Subcutaneous abdominal adipose tissue (tissue), 5 donors: ENCODE measurements at regions not wholly inside any gene's neighbourhood (a gene's known extent, or its start where the extent isn't known, plus 50 kb on each side); places are given as distances from the start of the nearest gene placed in this dataset.
A peak's percentile ranks its signal among the peaks of the same experiment; 100 is the strongest.

ENCODE experiments used
- H3K27ac ChIP-seq: one replicate; pipeline ENCODE4 v1.7.0; 2013; ENCODE audit warnings: low read depth, mild to moderate bottlenecking, inconsistent platforms, low read length, moderate library complexity
- H3K27me3 ChIP-seq, 5 donors: one replicate each; pipeline ENCODE4 v1.7.0; 2013; ENCODE audit warnings: low read length in 5 of 5, inconsistent platforms in 1 of 5; ENCODE audit not compliant: control insufficient read depth in 5 of 5, insufficient read depth in 4 of 5
- H3K36me3 ChIP-seq, 5 donors: one replicate each; pipeline ENCODE4 v1.7.0; 2013; ENCODE audit warnings: low read length in 5 of 5; ENCODE audit not compliant: control insufficient read depth in 5 of 5, insufficient read depth in 5 of 5
- H3K4me1 ChIP-seq, 5 donors: one replicate each; pipeline ENCODE4 v1.7.0; 2013; ENCODE audit warnings: low read length in 5 of 5, mild to moderate bottlenecking in 3 of 5, moderate library complexity in 1 of 5; ENCODE audit not compliant: control insufficient read depth in 5 of 5, insufficient read depth in 5 of 5
- H3K4me3 ChIP-seq, 5 donors: one replicate each; pipeline ENCODE4 v1.7.0; 2013; ENCODE audit warnings: low read length in 5 of 5, low read depth in 1 of 5
- H3K9ac ChIP-seq, 5 donors: one replicate each; pipeline ENCODE4 v1.7.0; 2013; ENCODE audit warnings: low read length in 5 of 5, mild to moderate bottlenecking in 4 of 5, moderate library complexity in 3 of 5
- H3K9me3 ChIP-seq, 5 donors: one replicate each; pipeline ENCODE4 v1.7.0; 2013; ENCODE audit warnings: low read length in 5 of 5; ENCODE audit not compliant: control insufficient read depth in 5 of 5
- donor health status: healthy.
- donor health status: healthy.
- donor health status: healthy.
- donor health status: healthy.
- donor health status: healthy.

DNA sequence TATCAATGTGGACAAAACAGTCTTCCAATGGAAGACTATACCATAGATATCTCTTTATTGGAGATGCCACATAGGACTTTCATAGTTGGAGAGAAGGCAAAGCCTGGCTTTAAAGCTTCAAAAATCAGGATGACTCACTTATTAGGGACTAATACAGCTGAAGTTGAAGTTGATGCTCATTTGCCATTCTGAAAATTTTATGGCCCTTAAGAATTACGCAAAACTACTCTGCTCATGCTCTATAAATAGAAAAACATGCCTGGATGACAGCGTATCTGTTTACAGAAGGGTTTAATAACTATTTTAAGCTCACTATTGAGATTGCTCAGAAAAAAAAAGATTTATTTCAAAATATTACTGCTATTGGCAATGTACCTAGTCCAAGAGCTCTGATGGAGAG, 155.5 kb upstream of the DST start:
- H3K4me1 ChIP-seq: peaks cover 2 to 61% (median 40%) of the 10 kb centered on the region in 5 donors
- H3K27ac ChIP-seq: peak overlapping the region; percentile 85
- H3K36me3 ChIP-seq: no peaks in the 10 kb centered on the region
- no peaks in the 10 kb centered on the region for H3K27me3 ChIP-seq
- H3K9me3 ChIP-seq: no peaks in the 10 kb centered on the region
- H3K4me3 ChIP-seq: no peak overlapping the region
- H3K9ac ChIP-seq: no peak overlapping the region

DNA sequence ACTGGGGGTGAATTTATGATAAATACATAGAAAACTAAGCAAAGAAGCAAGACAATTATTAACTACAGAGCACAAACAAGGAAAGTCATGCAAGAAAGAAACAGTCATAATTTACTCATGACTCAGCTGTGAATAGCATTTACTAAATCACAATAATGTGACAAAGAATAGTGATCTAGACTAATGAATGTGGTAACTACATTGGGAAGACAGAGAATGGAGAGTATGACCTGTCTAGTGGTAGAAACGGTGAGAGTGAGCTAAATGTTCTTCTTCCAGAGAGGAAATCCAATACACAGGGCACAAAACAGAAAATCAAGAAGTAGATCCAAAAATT, 153.5 kb upstream of the DST start:
- H3K4me1 ChIP-seq: peaks cover 0 to 51% (median 32%) of the 10 kb centered on the region in 5 donors
- H3K27me3 ChIP-seq: no peaks in the 10 kb centered on the region
- no peaks in the 10 kb centered on the region for H3K9me3 ChIP-seq
- H3K4me3 ChIP-seq: no peak overlapping the region
- H3K27ac ChIP-seq: peak overlapping the region; percentile 70
- H3K9ac ChIP-seq: no peak overlapping the region
- H3K36me3 ChIP-seq: no peaks in the 10 kb centered on the region

DNA sequence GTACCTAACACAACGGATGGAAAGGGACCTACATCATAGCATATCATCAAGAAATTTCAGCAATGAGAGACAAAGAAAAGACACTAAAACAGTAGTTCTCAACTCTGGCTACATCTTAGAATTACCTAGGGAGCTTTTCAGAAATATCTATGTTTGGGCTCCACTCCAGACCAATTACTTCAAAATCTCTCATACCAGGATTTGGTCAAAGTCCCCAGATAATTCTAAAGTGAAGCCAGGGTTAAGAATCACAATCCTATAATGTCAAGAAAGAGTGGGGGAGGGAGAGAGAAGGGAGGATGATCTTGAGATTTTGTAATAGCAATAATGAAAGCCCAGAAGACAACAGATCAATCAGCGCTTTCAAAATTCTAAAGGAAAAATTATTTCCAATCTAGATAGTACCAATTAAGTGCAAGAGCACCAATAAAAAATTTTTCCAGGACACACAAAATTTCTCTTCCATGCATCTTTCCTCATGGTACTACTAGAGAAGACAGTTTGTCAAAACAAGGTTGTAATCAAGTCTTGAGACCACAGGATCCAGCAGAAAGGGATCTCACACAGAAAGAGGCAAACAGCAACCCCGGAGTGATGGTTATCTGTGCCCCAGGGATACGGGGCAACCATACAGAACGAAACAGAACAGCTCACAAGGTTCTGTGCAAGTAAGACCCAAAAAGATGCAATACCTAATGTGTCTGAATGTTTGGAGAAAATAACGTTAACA, 152.9 kb upstream of the DST start:
- Histone ChIP-seq H3K9me3 (no peaks in the 10 kb centered on the region), H3K4me3 (no peak overlapping the region), H3K4me1 (peaks cover 0 to 51% (median 32%) of the 10 kb centered on the region in 5 donors), H3K36me3 (no peaks in the 10 kb centered on the region), H3K9ac (no peak overlapping the region), H3K27me3 (no peaks in the 10 kb centered on the region), H3K27ac (peak overlapping the region; percentile 70)

DNA sequence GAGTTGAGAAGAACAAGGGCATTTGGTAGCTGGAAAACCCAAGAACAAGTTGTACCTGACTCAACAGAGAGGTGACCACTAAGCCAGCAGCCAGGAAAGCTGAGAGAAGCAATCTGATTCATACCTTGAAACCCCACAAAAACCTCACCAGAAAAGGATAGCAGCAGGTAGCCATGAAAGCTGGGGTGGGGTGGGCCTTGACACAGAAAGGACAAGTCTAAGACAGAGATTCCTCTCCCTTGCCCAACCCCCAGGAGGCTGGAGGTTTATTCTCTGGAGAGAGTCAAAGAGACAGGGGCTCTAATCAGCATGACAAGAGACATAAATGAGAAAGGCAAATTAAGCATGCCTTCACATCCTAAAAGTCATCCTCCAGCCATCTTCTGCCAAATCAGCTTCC, 151.7 kb upstream of the DST start:
- Histone ChIP-seq H3K36me3 (no peaks in the 10 kb centered on the region), H3K4me3 (no peak overlapping the region), H3K27ac (peak overlapping the region; percentile 48), H3K4me1 (peaks cover 0 to 57% (median 43%) of the 10 kb centered on the region in 5 donors), H3K27me3 (no peaks in the 10 kb centered on the region), H3K9ac (no peak overlapping the region), H3K9me3 (no peaks in the 10 kb centered on the region)

DNA sequence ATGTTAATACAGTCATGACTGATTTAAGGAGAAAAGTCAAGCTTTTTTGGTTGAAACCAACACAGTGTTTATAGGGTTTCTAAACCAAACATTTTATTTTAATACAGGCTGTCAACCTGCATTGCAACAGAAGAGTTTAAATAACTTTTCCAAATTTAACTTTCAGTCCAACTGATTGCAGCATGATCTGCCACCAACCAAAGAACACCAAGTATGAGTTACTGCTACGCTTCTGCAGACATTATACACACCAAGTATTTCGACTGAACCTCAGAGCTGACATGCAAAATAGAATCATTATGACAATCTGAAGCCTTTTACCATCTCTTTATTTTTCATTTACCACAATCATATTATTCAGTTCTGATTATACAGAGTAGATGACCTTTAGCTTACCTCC, 151.2 kb upstream of the DST start:
- H3K9me3 ChIP-seq: no peaks in the 10 kb centered on the region
- H3K9ac ChIP-seq: no peak overlapping the region
- H3K4me3 ChIP-seq: no peak overlapping the region
- H3K27me3 ChIP-seq: no peaks in the 10 kb centered on the region
- peak overlapping the region; percentile 48 for H3K27ac ChIP-seq
- H3K36me3 ChIP-seq: no peaks in the 10 kb centered on the region
- H3K4me1 ChIP-seq: peaks cover 0 to 56% (median 43%) of the 10 kb centered on the region in 5 donors

DNA sequence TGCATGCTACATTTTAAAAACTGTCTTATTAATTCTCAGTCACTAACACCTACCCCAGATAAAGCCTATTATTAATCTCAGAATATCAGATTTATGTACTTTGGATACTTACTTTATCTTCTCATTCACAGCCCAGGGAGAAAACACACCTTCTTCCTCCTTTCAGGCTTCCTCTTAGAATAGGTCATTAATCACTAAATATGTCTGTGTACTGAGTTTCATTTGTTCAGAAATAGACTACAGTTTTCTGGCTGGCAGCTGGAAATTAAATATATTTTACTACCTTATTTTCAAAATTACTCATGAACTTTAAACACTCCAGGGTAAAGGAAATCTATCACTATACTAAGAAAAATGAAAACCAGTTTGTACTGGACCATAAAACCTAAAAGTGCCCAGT, 147.7 kb upstream of the DST start:
- no peaks in the 10 kb centered on the region for H3K27me3 ChIP-seq
- H3K27ac ChIP-seq: peak overlapping the region; percentile 12
- peaks cover 0 to 35% (median 22%) of the 10 kb centered on the region in 5 donors for H3K4me1 ChIP-seq
- no peak overlapping the region for H3K9ac ChIP-seq
- H3K36me3 ChIP-seq: no peaks in the 10 kb centered on the region
- H3K4me3 ChIP-seq: no peak overlapping the region
- no peaks in the 10 kb centered on the region for H3K9me3 ChIP-seq

DNA sequence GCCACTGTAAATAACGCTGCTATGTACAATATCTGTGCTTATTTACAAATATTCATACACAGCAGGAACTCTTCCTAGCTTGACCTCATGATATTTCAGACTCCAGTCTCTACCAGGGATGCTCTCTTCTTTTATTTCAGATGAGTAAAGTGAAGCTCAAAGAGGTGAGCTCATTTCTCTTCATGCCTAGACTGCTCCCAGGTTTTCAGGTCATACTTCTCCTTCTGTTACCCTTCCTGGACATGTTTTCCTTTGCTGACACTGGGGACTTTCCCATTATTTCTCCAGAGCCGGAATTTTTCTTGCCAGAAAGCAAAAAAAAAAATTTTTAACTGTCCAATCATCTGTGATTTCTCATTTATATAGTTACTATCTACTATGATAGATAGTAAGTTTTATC, 147.2 kb upstream of the DST start:
- Histone ChIP-seq H3K9me3 (no peaks in the 10 kb centered on the region), H3K27me3 (no peaks in the 10 kb centered on the region), H3K9ac (no peak overlapping the region), H3K27ac (peak overlapping the region; percentile 12), H3K4me1 (peaks cover 0 to 35% (median 18%) of the 10 kb centered on the region in 5 donors), H3K36me3 (no peaks in the 10 kb centered on the region), H3K4me3 (no peak overlapping the region)

DNA sequence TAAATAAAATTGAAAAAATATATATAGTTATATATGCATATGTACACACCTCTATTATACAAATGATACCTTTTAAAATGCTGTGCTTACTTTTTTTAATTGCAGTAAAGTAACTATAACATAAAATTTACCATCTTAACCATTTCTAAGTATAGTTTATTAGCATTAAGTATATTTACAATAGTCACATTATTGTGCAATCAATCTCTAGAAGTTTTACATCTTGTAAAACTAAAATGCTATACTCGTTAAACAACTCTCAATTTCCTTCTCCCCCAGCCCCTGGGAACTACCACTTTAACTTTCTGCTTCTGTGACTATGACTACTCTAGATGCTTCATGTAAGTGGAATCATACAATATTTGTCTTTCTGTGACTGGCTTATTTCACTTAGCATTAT, 146.7 kb upstream of the DST start:
- no peak overlapping the region for H3K27ac ChIP-seq
- H3K9ac ChIP-seq: no peak overlapping the region
- H3K36me3 ChIP-seq: no peaks in the 10 kb centered on the region
- H3K27me3 ChIP-seq: no peaks in the 10 kb centered on the region
- no peak overlapping the region for H3K4me3 ChIP-seq
- H3K9me3 ChIP-seq: no peaks in the 10 kb centered on the region
- peaks cover 0 to 31% (median 13%) of the 10 kb centered on the region in 5 donors for H3K4me1 ChIP-seq

DNA sequence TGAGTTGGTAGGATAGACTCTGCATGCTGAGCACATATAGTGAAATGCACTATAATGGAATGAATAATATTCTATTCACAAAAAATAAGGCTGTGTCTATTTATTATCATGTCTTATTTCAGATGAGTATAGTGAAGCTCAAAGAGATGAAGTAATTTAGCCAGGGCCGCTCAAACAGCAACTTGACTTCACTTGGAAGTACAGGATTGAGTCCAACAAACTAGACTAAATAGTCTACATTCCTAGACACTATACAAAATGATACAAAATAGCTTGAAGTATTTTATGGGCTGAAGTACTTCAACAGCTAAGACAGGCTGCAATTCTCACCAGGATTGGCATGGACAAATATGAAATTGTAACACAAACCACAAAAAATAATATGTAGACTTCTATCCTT, 144.5 kb upstream of the DST start:
- Histone ChIP-seq H3K36me3 (no peaks in the 10 kb centered on the region), H3K27me3 (no peaks in the 10 kb centered on the region), H3K9me3 (no peaks in the 10 kb centered on the region), H3K4me1 (peaks cover 0 to 28% (median 6%) of the 10 kb centered on the region in 5 donors), H3K9ac (no peak overlapping the region), H3K27ac (no peak overlapping the region), H3K4me3 (no peak overlapping the region)

DNA sequence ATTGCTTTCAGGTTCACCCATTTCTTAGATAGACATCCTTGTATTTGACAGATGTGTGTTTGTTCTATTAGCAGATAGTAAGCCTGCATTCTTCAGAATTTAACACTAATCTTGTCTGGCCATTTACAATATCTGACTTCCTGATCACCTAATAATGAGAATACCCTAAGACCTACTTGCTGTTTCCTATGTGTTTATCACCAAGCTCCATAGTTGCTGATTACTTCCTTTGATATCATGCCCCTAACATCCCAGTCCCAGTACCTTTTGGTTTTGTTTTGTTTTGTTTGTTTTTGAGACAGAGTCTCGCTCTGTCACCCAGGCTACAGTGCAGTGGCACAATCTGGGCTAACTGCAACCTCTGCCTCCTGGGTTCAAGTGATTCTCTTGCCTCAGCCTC, 143.6 kb upstream of the DST start:
- no peak overlapping the region for H3K27ac ChIP-seq
- no peak overlapping the region for H3K9ac ChIP-seq
- H3K27me3 ChIP-seq: no peaks in the 10 kb centered on the region
- H3K36me3 ChIP-seq: no peaks in the 10 kb centered on the region
- H3K4me1 ChIP-seq: peaks cover 0 to 28% (median 6%) of the 10 kb centered on the region in 5 donors
- no peaks in the 10 kb centered on the region for H3K9me3 ChIP-seq
- no peak overlapping the region for H3K4me3 ChIP-seq
